Dermis microvascular lymphatic vessel endothelial cell (primary cell): ENCODE measurements at regions not wholly inside any gene's neighbourhood (a gene's known extent, or its start where the extent isn't known, plus 50 kb on each side); places are given as distances from the start of the nearest gene placed in this dataset.

Experiments used
- DNase-seq, 2 donors: peaks; one replicate each; pipeline versions ENCODE4 v3.0.0 to v3.0.0-alpha.2; 2010; ENCODE audit warnings: low read depth in 2 of 2

DNA sequence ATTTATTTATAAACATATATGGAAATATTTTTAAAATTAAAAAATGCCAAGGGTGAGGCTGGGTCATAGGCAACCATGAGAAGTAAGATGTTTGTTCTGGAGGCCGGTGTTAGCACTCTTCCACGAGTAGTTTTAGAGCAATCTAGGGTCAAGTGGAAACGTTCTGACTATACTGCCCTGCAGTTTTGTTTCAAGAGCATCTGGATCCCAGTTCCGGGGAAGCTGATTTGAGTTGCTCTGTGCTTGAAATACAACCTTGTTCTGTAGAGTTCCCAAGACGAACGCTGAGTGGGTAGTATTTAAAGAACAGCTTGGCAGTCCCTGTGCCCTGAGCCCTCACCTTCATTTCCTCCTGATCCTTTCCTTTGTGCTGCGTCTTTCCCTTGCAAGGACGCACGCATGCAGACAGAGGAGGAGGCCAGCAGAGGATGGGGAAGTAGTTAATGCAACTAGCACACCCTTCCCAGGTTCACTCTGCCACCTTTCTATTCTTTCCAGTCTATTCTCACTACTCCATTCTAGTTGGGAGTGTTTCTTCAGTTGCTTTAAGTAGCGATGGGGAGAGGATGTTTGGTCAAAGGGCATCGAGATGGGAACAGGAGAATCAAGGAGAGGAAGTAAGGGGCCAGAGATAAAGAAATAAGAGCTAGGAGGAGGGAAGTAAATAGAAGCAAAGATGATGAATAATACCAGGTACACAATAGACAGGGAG, 68.3 kb upstream of the ZSWIM6 start:
- DNase-seq = peak in 1 of 2 donors; percentile 65

GRCh38 chr5:61264273-61264661, 67.8 kb upstream of the ZSWIM6 start:
- no peak for DNase-seq

GRCh38 chr5:61267116-61267515, 64.9 kb upstream of the ZSWIM6 start:
- DNase-seq = no peak

DNA sequence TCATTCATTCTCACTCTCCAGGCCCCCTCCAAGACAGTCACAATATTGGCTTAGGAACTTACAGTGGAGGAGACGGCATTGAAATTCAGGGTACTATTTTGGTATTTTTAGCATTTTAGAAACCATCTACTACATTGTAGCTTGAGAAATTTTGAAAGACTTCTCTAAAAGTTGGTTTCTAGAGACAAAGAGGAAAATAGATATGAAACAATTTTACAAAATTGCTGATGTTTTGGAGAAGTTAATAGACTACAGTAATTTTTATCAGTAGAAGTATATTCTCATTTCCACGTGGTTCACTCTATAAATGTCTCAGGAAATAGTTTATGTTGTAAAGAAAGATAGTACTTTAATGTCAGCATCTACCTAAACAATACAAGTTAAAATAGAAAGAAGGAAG, 63.2 kb upstream of the ZSWIM6 start:
- no peak for DNase-seq

DNA sequence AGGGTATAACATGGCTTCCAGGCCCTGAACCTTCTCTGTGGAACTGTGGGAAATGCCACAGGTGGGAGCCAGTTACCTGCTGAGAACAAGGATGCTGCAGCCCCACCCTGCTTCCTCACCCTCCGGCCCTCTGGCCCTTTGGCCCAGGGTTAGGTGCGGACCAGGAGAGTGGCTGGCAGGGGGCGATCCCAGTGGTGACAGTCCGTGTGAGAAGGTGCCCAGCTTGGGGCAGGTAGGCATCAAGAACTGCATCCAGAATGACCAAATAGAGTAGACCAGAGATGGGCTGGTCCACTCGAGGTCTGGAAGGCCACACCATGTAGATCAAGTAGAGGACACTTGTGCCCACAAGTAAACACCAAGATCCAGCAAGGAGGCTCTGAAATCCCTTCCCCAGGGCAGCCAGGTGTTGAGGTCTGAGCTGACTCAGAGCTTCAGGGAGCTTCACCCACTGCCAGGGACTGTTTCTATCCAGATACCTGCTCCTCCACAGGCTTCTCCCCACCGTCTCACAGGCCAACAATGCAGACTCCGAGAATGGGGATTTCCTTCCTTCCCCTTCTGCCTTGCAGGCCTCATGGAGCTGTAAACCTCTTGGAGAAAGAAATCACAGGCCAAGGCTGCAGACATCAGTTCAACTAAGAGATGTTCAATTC, 61.4 kb upstream of the ZSWIM6 start:
- DNase-seq = no peak

- DNase-seq = no peak
These were observed 59.4 kb upstream of the ZSWIM6 start for GRCh38 chr5:61272688-61273087.

- no peak for DNase-seq
These were observed 58.6 kb upstream of the ZSWIM6 start for GRCh38 chr5:61273279-61273975.

DNA sequence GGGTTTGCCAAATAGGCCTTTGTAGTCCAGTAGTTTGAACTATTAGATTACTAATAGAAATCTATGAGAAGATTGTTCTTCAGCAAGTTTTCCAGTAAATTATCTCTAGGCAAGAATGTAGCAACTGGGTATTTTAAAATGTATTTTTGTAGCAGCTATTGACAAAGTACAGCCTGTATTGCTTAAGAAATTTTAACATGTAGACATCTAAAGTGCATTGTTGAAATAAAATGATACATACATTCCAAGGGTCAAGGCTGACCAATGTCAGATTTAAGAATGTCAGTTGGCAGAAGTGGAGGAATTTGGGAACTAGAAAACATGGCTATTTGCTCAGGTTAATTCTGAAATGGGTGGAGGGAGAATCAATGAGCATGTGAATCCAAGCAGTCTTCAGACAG, 57.5 kb upstream of the ZSWIM6 start:
- no peak for DNase-seq

DNA sequence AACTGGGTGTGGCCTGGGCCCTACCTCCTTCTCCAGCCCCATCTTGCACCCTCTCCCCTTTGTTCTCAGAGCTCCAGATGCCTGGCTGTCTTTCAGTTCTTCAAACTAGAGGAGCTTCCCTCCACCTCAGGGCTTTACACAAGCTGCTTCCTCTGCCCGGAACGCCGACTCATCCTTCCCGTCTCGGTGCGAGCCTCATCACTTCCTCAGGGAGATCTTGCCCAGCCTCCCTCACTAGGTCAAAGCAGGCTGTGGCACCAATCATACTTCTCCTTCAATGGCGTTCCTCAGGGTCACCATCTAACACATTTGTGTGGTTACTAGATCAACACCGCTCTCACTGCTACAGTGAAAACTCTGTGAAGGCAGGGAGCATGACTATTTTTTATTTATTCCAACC, 56.2 kb upstream of the ZSWIM6 start:
- DNase-seq = peak in 1 of 2 donors; percentile 73

DNA sequence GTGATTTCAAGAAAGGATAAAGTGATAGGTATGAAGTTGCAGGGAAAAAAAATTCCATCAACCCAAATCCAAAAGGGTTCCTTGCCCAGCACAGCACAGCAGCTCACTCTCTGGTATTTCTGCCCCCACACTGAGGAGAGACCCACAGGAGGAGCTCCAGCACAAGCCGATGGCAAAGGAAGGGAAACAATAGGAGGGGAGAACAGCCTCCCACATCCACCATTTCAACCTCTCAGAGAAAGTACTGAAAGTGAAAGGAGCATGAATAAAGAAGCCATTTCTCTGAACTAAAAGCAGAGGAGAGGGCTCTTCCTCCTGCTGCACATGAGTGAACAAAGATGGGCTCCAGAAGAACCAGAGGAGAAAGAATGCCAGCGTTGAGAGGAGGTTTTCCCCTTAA, 54.9 kb upstream of the ZSWIM6 start:
- DNase-seq = peak; percentile 72 to 84

GRCh38 chr5:61277781-61278180, 54.3 kb upstream of the ZSWIM6 start:
- DNase-seq = no peak

GRCh38 chr5:61279725-61280124, 52.3 kb upstream of the ZSWIM6 start:
- DNase-seq = no peak

- peak; percentile 73 to 88 for DNase-seq
These were observed 51.9 kb upstream of the ZSWIM6 start for GRCh38 chr5:61280205-61280604.

- peak in 1 of 2 donors; percentile 47 for DNase-seq
These were observed 51.2 kb upstream of the ZSWIM6 start for GRCh38 chr5:61280761-61281427.

GRCh38 chr5:61281686-61282085, 50.4 kb upstream of the ZSWIM6 start:
- no peak for DNase-seq
